HFFc6 (cell line): ENCODE measurements at regions not wholly inside any gene's neighbourhood (a gene's known extent, or its start where the extent isn't known, plus 50 kb on each side); places are given as distances from the start of the nearest gene placed in this dataset.

Source experiments
- DNase-seq: peaks from one replicate; pipeline ENCODE4 v3.0.0-alpha.2; 2018
- H3K27ac Mint-ChIP-seq: 2 replicates; pipeline ENCODE4 v1.8.0; 2020; ENCODE audit warnings: mild to moderate bottlenecking, mixed read lengths
- H3K27me3 Mint-ChIP-seq: 2 replicates; pipeline ENCODE4 v1.8.0; 2021; ENCODE audit warnings: mild to moderate bottlenecking, moderate library complexity, mixed read lengths; ENCODE audit not compliant: insufficient read depth
- H3K36me3 Mint-ChIP-seq: 2 replicates; pipeline ENCODE4 v1.8.0; 2021; ENCODE audit warnings: low read depth, mixed read lengths
- H3K4me1 Mint-ChIP-seq: 2 replicates; pipeline ENCODE4 v1.8.0; 2020; ENCODE audit warnings: low read depth, mixed read lengths
- H3K4me3 Mint-ChIP-seq: 2 replicates; pipeline ENCODE4 v1.8.0; 2020; ENCODE audit warnings: mild to moderate bottlenecking, moderate library complexity, mixed read lengths
- H3K9me3 Mint-ChIP-seq: 2 replicates; pipeline ENCODE4 v1.8.0; 2020; ENCODE audit warnings: mild to moderate bottlenecking, mixed read lengths
- TF ChIP-seq, protein P1 (sequence below): fragments of 200-600 bp; sonication (generic); IDR thresholded peaks from 2 replicates; pipeline ENCODE4 v1.5.0; 2021; ENCODE audit warnings: antibody characterized with exemption, mild to moderate bottlenecking

DNA sequence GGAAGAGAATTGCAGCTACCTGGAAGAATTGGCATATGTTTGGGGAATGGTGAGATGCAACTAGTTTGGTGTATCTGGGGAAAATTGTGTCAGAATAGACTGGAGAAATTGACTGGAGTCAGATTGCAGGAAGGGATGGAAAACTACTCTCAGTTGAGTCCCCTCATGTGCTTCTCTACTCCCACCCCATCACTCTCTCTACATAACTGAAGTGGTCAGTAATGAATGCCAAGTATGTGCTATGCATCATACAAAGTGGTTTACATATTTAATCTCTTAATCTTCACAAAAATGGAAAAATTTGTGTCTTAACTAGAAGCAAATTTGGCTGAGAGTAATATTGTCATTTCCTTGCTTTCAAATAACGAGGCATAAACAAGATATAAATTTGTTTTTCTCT lies 146.4 kb upstream of the TNC start:
- peaks cover 60% of the 10 kb centered on the region for H3K4me1 Mint-ChIP-seq
- H3K36me3 Mint-ChIP-seq = no peaks in the 10 kb centered on the region
- peak overlapping the region; percentile 23 for H3K27ac Mint-ChIP-seq
- H3K27me3 Mint-ChIP-seq = no peaks in the 10 kb centered on the region; the same call in 1 of the 2 replicates
- peak overlapping the region; percentile 29; the same call in 1 of the 2 replicates for H3K4me3 Mint-ChIP-seq
- H3K9me3 Mint-ChIP-seq = no peaks in the 10 kb centered on the region
- DNase-seq = no peak
- TF ChIP-seq, protein P1, sequence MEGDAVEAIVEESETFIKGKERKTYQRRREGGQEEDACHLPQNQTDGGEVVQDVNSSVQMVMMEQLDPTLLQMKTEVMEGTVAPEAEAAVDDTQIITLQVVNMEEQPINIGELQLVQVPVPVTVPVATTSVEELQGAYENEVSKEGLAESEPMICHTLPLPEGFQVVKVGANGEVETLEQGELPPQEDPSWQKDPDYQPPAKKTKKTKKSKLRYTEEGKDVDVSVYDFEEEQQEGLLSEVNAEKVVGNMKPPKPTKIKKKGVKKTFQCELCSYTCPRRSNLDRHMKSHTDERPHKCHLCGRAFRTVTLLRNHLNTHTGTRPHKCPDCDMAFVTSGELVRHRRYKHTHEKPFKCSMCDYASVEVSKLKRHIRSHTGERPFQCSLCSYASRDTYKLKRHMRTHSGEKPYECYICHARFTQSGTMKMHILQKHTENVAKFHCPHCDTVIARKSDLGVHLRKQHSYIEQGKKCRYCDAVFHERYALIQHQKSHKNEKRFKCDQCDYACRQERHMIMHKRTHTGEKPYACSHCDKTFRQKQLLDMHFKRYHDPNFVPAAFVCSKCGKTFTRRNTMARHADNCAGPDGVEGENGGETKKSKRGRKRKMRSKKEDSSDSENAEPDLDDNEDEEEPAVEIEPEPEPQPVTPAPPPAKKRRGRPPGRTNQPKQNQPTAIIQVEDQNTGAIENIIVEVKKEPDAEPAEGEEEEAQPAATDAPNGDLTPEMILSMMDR = no peak

DNA sequence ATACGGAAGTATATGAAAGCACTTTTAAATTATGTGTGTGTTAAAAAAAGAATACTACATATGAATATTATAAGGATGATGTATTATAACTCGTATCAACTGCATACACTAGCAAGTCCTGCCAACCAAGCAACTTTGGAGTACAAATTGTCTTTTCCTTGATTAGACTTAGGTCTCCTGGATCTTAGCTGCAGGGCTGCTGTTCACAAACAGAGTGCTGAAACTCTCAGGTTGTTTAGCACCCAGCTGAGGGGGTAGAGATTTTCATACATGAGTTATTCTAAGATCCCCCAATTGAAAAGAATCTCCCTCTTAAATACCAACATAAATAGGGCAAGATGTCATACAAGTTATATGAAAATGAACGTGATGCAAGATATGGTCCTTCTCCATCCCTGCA lies 149.8 kb upstream of the TNC start:
- H3K36me3 Mint-ChIP-seq = no peaks in the 10 kb centered on the region
- H3K27ac Mint-ChIP-seq = no peak overlapping the region
- DNase-seq = no peak
- H3K4me3 Mint-ChIP-seq = no peak overlapping the region
- no peaks in the 10 kb centered on the region for H3K9me3 Mint-ChIP-seq
- peaks cover 5% of the 10 kb centered on the region for H3K27me3 Mint-ChIP-seq
- peaks cover 39% of the 10 kb centered on the region for H3K4me1 Mint-ChIP-seq
- TF ChIP-seq, protein P1 = no peak

DNA sequence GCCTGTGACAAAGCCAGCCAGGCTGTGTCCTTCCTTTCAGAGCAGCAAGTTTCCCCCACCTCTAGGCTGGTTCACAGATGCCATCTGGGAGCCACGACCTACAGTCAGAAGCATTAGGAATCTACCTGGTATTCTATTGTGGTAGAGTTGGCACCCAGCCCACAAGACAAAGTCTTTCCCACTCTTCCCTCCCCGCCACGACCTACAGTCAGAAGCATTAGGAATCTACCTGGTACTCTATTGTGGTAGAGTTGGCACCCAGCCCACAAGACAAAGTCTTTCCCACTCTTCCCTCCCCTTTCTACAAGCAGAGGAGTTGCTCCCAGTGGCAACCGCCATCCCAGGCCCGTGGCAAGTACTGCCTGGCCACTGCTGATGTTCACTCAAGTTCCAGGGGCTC lies 157.8 kb upstream of the TNC start:
- H3K27ac Mint-ChIP-seq = no peak overlapping the region
- TF ChIP-seq, protein P1 = no peak

DNA sequence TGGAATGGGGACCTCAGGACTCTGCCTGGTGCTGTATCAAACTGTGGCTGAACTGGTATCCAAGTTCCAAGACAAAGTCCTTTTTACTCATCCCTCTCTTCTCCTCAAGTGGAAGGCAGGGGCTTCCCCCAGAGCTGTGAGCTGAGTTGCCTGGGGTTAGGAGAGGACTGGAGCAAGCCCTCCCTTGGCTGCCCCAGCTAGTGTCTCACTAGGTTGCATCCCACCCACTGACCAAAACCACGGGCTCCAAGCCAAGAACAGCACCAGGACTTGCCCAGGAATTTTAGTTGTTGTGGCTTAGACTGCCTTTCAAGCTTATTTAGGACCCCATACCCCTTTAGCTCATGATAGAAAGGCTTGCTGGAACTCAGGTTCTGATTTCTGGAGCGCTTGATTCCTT lies 158.7 kb upstream of the TNC start:
- Mint-ChIP-seq H3K27ac (no peak overlapping the region), H3K4me3 (no peak overlapping the region), H3K27me3 (no peaks in the 10 kb centered on the region; the same call in 1 of the 2 replicates), H3K9me3 (no peaks in the 10 kb centered on the region), H3K36me3 (no peaks in the 10 kb centered on the region), H3K4me1 (no peaks in the 10 kb centered on the region)
- DNase-seq = no peak
- TF ChIP-seq, protein P1 = no peak

More for the DNA sequence above, 157.8 kb upstream of the TNC start:
- Mint-ChIP-seq H3K36me3 (no peaks in the 10 kb centered on the region), H3K4me3 (no peak overlapping the region), H3K9me3 (no peaks in the 10 kb centered on the region), H3K27me3 (peaks cover 5% of the 10 kb centered on the region), H3K4me1 (no peaks in the 10 kb centered on the region)
- no peak for DNase-seq

DNA sequence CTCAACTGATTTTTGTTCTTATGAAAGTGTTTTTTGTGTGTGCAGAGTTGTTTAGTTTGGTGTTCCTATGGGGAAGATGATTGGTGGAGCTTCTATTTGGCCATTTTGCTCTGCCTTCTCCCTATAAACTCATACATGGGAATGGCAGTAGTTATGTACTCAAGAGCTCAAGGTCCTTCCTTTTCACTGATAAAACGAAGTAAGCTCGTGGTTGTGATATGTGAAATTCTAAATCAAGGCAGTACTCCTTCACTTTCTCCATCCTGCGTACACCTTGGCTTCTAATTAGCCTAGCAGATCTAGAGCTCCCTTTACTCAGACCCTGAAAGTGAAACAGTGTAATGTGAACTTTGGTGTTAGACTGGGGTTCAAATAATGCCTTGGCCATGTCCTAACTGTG lies 159.3 kb upstream of the TNC start:
- no peak overlapping the region for H3K4me3 Mint-ChIP-seq
- TF ChIP-seq, protein P1 = no peak
- no peaks in the 10 kb centered on the region for H3K4me1 Mint-ChIP-seq
- no peaks in the 10 kb centered on the region for H3K36me3 Mint-ChIP-seq
- no peaks in the 10 kb centered on the region; the same call in 1 of the 2 replicates for H3K27me3 Mint-ChIP-seq
- DNase-seq = no peak
- no peaks in the 10 kb centered on the region for H3K9me3 Mint-ChIP-seq
- no peak overlapping the region for H3K27ac Mint-ChIP-seq
